ENCODE measurements at regions not wholly inside any gene's neighbourhood (a gene's known extent, or its start where the extent isn't known, plus 50 kb on each side); places are given as distances from the start of the nearest gene placed in this dataset.

DNA sequence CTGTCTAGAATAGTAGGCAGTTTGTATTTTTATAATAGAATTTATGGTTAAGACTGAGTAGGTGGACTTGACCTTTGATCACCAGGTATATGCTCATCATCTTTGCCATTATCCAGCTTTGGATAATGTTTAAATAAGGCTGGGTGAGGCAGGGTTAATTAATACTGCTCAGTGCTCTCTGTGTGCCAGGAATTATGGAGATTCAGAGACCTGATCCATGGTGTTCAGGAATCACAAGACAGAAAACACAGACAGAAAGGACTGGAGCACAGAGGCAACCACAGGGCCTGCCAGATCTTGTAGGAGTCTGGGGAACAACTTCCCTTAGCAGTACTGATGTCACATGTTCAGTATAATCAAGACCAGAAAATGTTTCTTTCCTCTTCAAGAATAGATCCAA, 186.3 kb upstream of the ADCY2 start:
- TF ChIP-seq POLR2A (IDR thresholded peaks at IDR 0.05), result no peak
- TF ChIP-seq, protein P1, sequence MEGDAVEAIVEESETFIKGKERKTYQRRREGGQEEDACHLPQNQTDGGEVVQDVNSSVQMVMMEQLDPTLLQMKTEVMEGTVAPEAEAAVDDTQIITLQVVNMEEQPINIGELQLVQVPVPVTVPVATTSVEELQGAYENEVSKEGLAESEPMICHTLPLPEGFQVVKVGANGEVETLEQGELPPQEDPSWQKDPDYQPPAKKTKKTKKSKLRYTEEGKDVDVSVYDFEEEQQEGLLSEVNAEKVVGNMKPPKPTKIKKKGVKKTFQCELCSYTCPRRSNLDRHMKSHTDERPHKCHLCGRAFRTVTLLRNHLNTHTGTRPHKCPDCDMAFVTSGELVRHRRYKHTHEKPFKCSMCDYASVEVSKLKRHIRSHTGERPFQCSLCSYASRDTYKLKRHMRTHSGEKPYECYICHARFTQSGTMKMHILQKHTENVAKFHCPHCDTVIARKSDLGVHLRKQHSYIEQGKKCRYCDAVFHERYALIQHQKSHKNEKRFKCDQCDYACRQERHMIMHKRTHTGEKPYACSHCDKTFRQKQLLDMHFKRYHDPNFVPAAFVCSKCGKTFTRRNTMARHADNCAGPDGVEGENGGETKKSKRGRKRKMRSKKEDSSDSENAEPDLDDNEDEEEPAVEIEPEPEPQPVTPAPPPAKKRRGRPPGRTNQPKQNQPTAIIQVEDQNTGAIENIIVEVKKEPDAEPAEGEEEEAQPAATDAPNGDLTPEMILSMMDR (IDR thresholded peaks at IDR 0.05 in 4 of 5, conservative IDR thresholded peaks at IDR 0.05 in 1 of 5), result no peak

Data from gastrocnemius medialis (tissue), 4 donors.